ENCODE measurements at regions not wholly inside any gene's neighbourhood (a gene's known extent, or its start where the extent isn't known, plus 50 kb on each side); places are given as distances from the start of the nearest gene placed in this dataset.

- BruUV-seq (replicated peaks), result no TSS peak
- intact Hi-C loops (cut with micrococcal nuclease; ENCODE audit: unreplicated experiment), result no loop called here
- Histone ChIP-seq H3K4me1 (peaks cover 18% of the 10 kb centered on the region), H3K36me3 (ENCODE audit: control insufficient read depth, insufficient read depth, low read length) (no peaks in the 10 kb centered on the region), H3K27me3 (replicated peaks; ENCODE audit: control insufficient read depth, insufficient read depth, low read length) (no peaks in the 10 kb centered on the region), H3K9me3 (no peaks in the 10 kb centered on the region), H3K4me3 (ENCODE audit: low read depth, low read length) (no peak overlapping the region)
- H3K4me3 Mint-ChIP-seq (ENCODE audit: unreplicated experiment), result no peak overlapping the region
- peaks cover 16% of the 10 kb centered on the region for H3K4me1 Mint-ChIP-seq (ENCODE audit: low read depth, unreplicated experiment)
- H3K9me3 Mint-ChIP-seq (ENCODE audit: unreplicated experiment), result peaks cover 16% of the 10 kb centered on the region
- ChIA-PET POLR2A (no interaction called here), CTCF (no interaction called here)
- no peak overlapping the region for H3K27ac Mint-ChIP-seq (ENCODE audit: unreplicated experiment)
- no peak for TF ChIP-seq CTCF (IDR thresholded peaks at IDR 0.05; ENCODE audit: insufficient read depth in 1 of 2, low read depth in 1 of 2, low read length in 1 of 2, severe bottlenecking in 1 of 2, unreplicated experiment in 1 of 2)
- no peak for DNase-seq
- H3K36me3 Mint-ChIP-seq (ENCODE audit: insufficient read depth, unreplicated experiment), result peaks cover 5% of the 10 kb centered on the region
- H3K27me3 Mint-ChIP-seq (ENCODE audit: insufficient read depth, unreplicated experiment), result no peaks in the 10 kb centered on the region
Measured at GRCh38 chr6:133591275-133591674, 297.6 kb upstream of the TCF21 start.

- H3K27me3 Mint-ChIP-seq (ENCODE audit: insufficient read depth, unreplicated experiment), result no peaks in the 10 kb centered on the region
- H3K36me3 ChIP-seq (ENCODE audit: control insufficient read depth, insufficient read depth, low read length), result no peaks in the 10 kb centered on the region
- intact Hi-C loops (cut with micrococcal nuclease; ENCODE audit: unreplicated experiment), result no loop called here
- no peak overlapping the region for H3K4me3 Mint-ChIP-seq (ENCODE audit: unreplicated experiment)
- TF ChIP-seq CTCF (IDR thresholded peaks at IDR 0.05; ENCODE audit: insufficient read depth in 1 of 2, low read depth in 1 of 2, low read length in 1 of 2, severe bottlenecking in 1 of 2, unreplicated experiment in 1 of 2), result no peak
- no peaks in the 10 kb centered on the region for H3K27me3 ChIP-seq (replicated peaks; ENCODE audit: control insufficient read depth, insufficient read depth, low read length)
- H3K9me3 Mint-ChIP-seq (ENCODE audit: unreplicated experiment), result peaks cover 16% of the 10 kb centered on the region
- H3K4me3 ChIP-seq (ENCODE audit: low read depth, low read length), result no peak overlapping the region
- no TSS peak for BruUV-seq (replicated peaks)
- peaks cover 5% of the 10 kb centered on the region for H3K36me3 Mint-ChIP-seq (ENCODE audit: insufficient read depth, unreplicated experiment)
- peaks cover 16% of the 10 kb centered on the region for H3K4me1 ChIP-seq
- ChIA-PET CTCF (no interaction called here), POLR2A (no interaction called here)
- no peak for DNase-seq
- no peaks in the 10 kb centered on the region for H3K9me3 ChIP-seq
- H3K4me1 Mint-ChIP-seq (ENCODE audit: low read depth, unreplicated experiment), result peaks cover 15% of the 10 kb centered on the region
- H3K27ac Mint-ChIP-seq (ENCODE audit: unreplicated experiment), result no peak overlapping the region
Measured at GRCh38 chr6:133594652-133595110, 294.2 kb upstream of the TCF21 start.

GRCh38 chr6:133595111-133595761 is 293.7 kb upstream of the TCF21 start:
- CTCF ChIA-PET, result no interaction called here
- Mint-ChIP-seq H3K4me3 (ENCODE audit: unreplicated experiment) (no peak overlapping the region), H3K36me3 (ENCODE audit: insufficient read depth, unreplicated experiment) (no peaks in the 10 kb centered on the region), H3K4me1 (ENCODE audit: low read depth, unreplicated experiment) (peaks cover 10% of the 10 kb centered on the region), H3K9me3 (ENCODE audit: unreplicated experiment) (peaks cover 12% of the 10 kb centered on the region), H3K27ac (ENCODE audit: unreplicated experiment) (no peak overlapping the region), H3K27me3 (ENCODE audit: insufficient read depth, unreplicated experiment) (no peaks in the 10 kb centered on the region)
- POLR2A ChIA-PET, result no interaction called here
- no peak overlapping the region for H3K4me3 ChIP-seq (ENCODE audit: low read depth, low read length)
- no peaks in the 10 kb centered on the region for H3K9me3 ChIP-seq
- DNase-seq, result no peak
- TF ChIP-seq CTCF (IDR thresholded peaks at IDR 0.05; ENCODE audit: insufficient read depth in 1 of 2, low read depth in 1 of 2, low read length in 1 of 2, severe bottlenecking in 1 of 2, unreplicated experiment in 1 of 2), result no peak
- intact Hi-C loops (cut with micrococcal nuclease; ENCODE audit: unreplicated experiment), result no loop called here
- H3K27me3 ChIP-seq (replicated peaks; ENCODE audit: control insufficient read depth, insufficient read depth, low read length), result no peaks in the 10 kb centered on the region
- H3K36me3 ChIP-seq (ENCODE audit: control insufficient read depth, insufficient read depth, low read length), result no peaks in the 10 kb centered on the region
- no TSS peak for BruUV-seq (replicated peaks)
- H3K4me1 ChIP-seq, result peaks cover 10% of the 10 kb centered on the region

Data from Caco-2 (cell line).